PC-9 (cell line): ENCODE measurements at regions not wholly inside any gene's neighbourhood (a gene's known extent, or its start where the extent isn't known, plus 50 kb on each side); places are given as distances from the start of the nearest gene placed in this dataset.

Experiments used
- BruUV-seq: library from RNA; stranded (reverse); fragments of 400-500 nt; replicated peaks from 2 replicates; lab custom pipeline; 2021; lab: Mats Ljungman, UMichigan
- CTCF ChIA-PET: fragments of 300-600 bp; sonication (Branson Sonifier 250); formaldehyde crosslinking; loops from one replicate; lab custom pipeline; 2022; ENCODE audit warnings: antibody characterized with exemption; lab: Charles Lee
- POLR2A ChIA-PET: fragments of 300-600 bp; sonication (Branson Sonifier 250); formaldehyde crosslinking; loops from one replicate; lab custom pipeline; 2022; ENCODE audit warnings: antibody characterized with exemption; ENCODE audit not compliant: unreplicated experiment; lab: Charles Lee
- DNase-seq, 2 experiments: peaks; one replicate each; pipeline versions ENCODE4 v3.0.0 to v3.0.0-alpha.2; 2015 to 2022; ENCODE audit warnings: mixed read lengths in 1 of 2
- H2AFZ ChIP-seq: fragments of 200-600 bp; sonication (generic); 2 replicates; pipeline ENCODE4 v1.8.1; 2017; ENCODE audit warnings: antibody characterized with exemption
- H3F3A ChIP-seq: fragments of 200-600 bp; sonication (generic); 2 replicates; pipeline ENCODE4 v1.8.1; 2017; ENCODE audit warnings: antibody characterized with exemption, mild to moderate bottlenecking, low read depth; ENCODE audit not compliant: insufficient read depth
- H3K27ac ChIP-seq: fragments of 200-600 bp; sonication (generic); 2 replicates; pipeline ENCODE4 v1.6.1; 2016; ENCODE audit warnings: mixed run types
- H3K27me3 ChIP-seq: fragments of 200-600 bp; sonication (generic); 2 replicates; pipeline ENCODE4 v1.6.1; 2016; ENCODE audit warnings: low read depth, mixed run types; ENCODE audit not compliant: insufficient read depth
- H3K36me3 ChIP-seq: fragments of 200-600 bp; sonication (generic); 2 replicates; pipeline ENCODE4 v1.6.1; 2016; ENCODE audit warnings: low read depth, mixed run types
- H3K4me1 ChIP-seq: fragments of 200-600 bp; sonication (generic); replicated peaks from 2 replicates; pipeline ENCODE4 v1.6.1; 2016; ENCODE audit warnings: mixed run types; ENCODE audit not compliant: insufficient read depth
- H3K4me2 ChIP-seq: fragments of 200-600 bp; sonication (generic); 2 replicates; pipeline ENCODE4 v1.6.1; 2017; ENCODE audit warnings: mixed run types
- H3K4me3 ChIP-seq: fragments of 200-600 bp; sonication (generic); 2 replicates; pipeline ENCODE4 v1.6.1; 2016; ENCODE audit warnings: mixed run types
- H3K79me2 ChIP-seq: fragments of 200-600 bp; sonication (generic); 2 replicates; pipeline ENCODE4 v1.6.1; 2017; ENCODE audit warnings: low read depth, mixed run types
- H3K9me2 ChIP-seq: fragments of 200-600 bp; sonication (generic); 2 replicates; pipeline ENCODE4 v1.8.1; 2017; ENCODE audit warnings: mild to moderate bottlenecking; ENCODE audit not compliant: insufficient read depth
- H3K9me3 ChIP-seq: fragments of 200-600 bp; sonication (generic); 2 replicates; pipeline ENCODE4 v1.8.1; 2016; ENCODE audit warnings: low read depth; ENCODE audit not compliant: insufficient read depth
- H4K20me1 ChIP-seq: fragments of 200-600 bp; sonication (generic); 2 replicates; pipeline ENCODE4 v1.8.1; 2017; ENCODE audit not compliant: insufficient read depth
- CTCF ChIP-seq: fragments of 200-600 bp; sonication (generic); conservative IDR thresholded peaks from 2 replicates; pipeline ENCODE4 v1.6.1; 2017; ENCODE audit warnings: mixed run types, antibody characterized with exemption, mild to moderate bottlenecking, moderate library complexity
- EZH2 ChIP-seq: fragments of 200-600 bp; sonication (generic); IDR thresholded peaks from 2 replicates; pipeline ENCODE4 v1.8.0; 2017; ENCODE audit warnings: antibody characterized with exemption, low read depth
- intact Hi-C: fragments of 100-400 bp; cut with micrococcal nuclease; formaldehyde crosslinking; loops from one replicate; pipeline ENCODE4 v1.10.0; 2022; ENCODE audit not compliant: unreplicated experiment

DNA sequence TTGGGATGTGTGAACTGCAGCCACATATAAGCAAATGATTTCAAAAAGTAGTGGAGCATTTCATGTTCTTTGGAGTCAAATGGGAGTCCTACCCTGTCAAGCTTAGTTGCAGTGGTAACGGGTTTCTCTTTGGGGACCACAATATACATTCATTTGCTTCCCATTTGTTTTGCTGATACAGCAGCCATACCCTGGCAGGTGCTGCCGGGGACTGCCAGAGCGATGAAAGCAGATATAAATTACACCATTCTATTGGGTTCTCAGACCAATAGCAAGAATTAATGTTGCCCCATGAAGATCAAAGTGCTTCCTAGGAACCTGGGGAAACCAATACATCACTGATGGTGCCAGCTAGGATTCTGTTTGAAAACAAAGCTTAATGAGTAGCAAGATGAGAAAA is 1621.5 kb upstream of the FLRT2 start:
- Histone ChIP-seq H3K79me2 (no peaks in the 10 kb centered on the region), H3K9me2 (no peaks in the 10 kb centered on the region), H4K20me1 (no peaks in the 10 kb centered on the region), H3K4me1 (no peaks in the 10 kb centered on the region), H3K4me2 (no peak overlapping the region), H3K9me3 (no peaks in the 10 kb centered on the region), H3F3A (no peaks in the 10 kb centered on the region), H3K27me3 (no peaks in the 10 kb centered on the region), H3K27ac (no peak overlapping the region), H3K4me3 (no peak overlapping the region), H2AFZ (no peak overlapping the region), H3K36me3 (no peaks in the 10 kb centered on the region)
- TF ChIP-seq EZH2 (no peak), CTCF (no peak)
- intact Hi-C loops, result no loop called here
- DNase-seq, result no peak
- CTCF ChIA-PET, result no interaction called here
- POLR2A ChIA-PET, result no interaction called here
- no TSS peak for BruUV-seq

- H4K20me1 ChIP-seq, result no peaks in the 10 kb centered on the region
- no peak overlapping the region for H2AFZ ChIP-seq
- no peaks in the 10 kb centered on the region for H3F3A ChIP-seq
- no peaks in the 10 kb centered on the region for H3K9me2 ChIP-seq
- H3K36me3 ChIP-seq, result no peaks in the 10 kb centered on the region
- DNase-seq, result no peak
- CTCF ChIA-PET, result no interaction called here
- BruUV-seq, result no TSS peak
- no peaks in the 10 kb centered on the region for H3K79me2 ChIP-seq
- intact Hi-C loops, result no loop called here
- POLR2A ChIA-PET, result no interaction called here
- no peak overlapping the region for H3K4me2 ChIP-seq
- TF ChIP-seq CTCF (no peak), EZH2 (no peak)
- no peak overlapping the region for H3K4me3 ChIP-seq
- H3K9me3 ChIP-seq, result no peaks in the 10 kb centered on the region
- no peaks in the 10 kb centered on the region for H3K27me3 ChIP-seq
- no peak overlapping the region for H3K27ac ChIP-seq
- no peaks in the 10 kb centered on the region for H3K4me1 ChIP-seq
Observed at GRCh38 chr14:83909507-83909906, 1620.4 kb upstream of the FLRT2 start.

GRCh38 chr14:83912032-83912642 is 1617.8 kb upstream of the FLRT2 start:
- H3F3A ChIP-seq, result no peaks in the 10 kb centered on the region
- BruUV-seq, result no TSS peak
- no peaks in the 10 kb centered on the region for H3K9me3 ChIP-seq
- intact Hi-C loops, result no loop called here
- ChIA-PET POLR2A (no interaction called here), CTCF (no interaction called here)
- no peak for DNase-seq
- no peaks in the 10 kb centered on the region for H3K27me3 ChIP-seq
- no peak for TF ChIP-seq CTCF
- no peak for TF ChIP-seq EZH2
- no peaks in the 10 kb centered on the region for H4K20me1 ChIP-seq
- H3K36me3 ChIP-seq, result no peaks in the 10 kb centered on the region
- no peak overlapping the region for H2AFZ ChIP-seq
- H3K4me2 ChIP-seq, result no peak overlapping the region
- H3K79me2 ChIP-seq, result no peaks in the 10 kb centered on the region
- H3K4me1 ChIP-seq, result no peaks in the 10 kb centered on the region
- H3K27ac ChIP-seq, result no peak overlapping the region
- H3K9me2 ChIP-seq, result no peaks in the 10 kb centered on the region
- H3K4me3 ChIP-seq, result no peak overlapping the region
